ENCODE measurements at regions not wholly inside any gene's neighbourhood (a gene's known extent, or its start where the extent isn't known, plus 50 kb on each side); places are given as distances from the start of the nearest gene placed in this dataset.

GRCh38 chr2:120634533-120634932, 101.1 kb upstream of the GLI2 start:
- no peak overlapping the region for H3K4me3 ChIP-seq (ENCODE audit: control insufficient read depth, low read depth, low read length)
- TF ChIP-seq CTCF (conservative IDR thresholded peaks at IDR 0.05; ENCODE audit: control insufficient read depth, insufficient read depth, low read depth, low read length) = no peak
- DNase-seq (ENCODE audit: low read depth) = no peak

- DNase-seq (ENCODE audit: low read depth) = no peak
- no peak for TF ChIP-seq CTCF (conservative IDR thresholded peaks at IDR 0.05; ENCODE audit: control insufficient read depth, insufficient read depth, low read depth, low read length)
- H3K4me3 ChIP-seq (ENCODE audit: control insufficient read depth, low read depth, low read length) = no peak overlapping the region
Observed at GRCh38 chr2:120635146-120635545, 100.5 kb upstream of the GLI2 start.

- DNase-seq (ENCODE audit: low read depth) = no peak
- H3K4me3 ChIP-seq (ENCODE audit: control insufficient read depth, low read depth, low read length) = no peak overlapping the region
- TF ChIP-seq CTCF (conservative IDR thresholded peaks at IDR 0.05; ENCODE audit: control insufficient read depth, insufficient read depth, low read depth, low read length) = no peak
Observed at GRCh38 chr2:120637847-120638246, 97.8 kb upstream of the GLI2 start.

GRCh38 chr2:120638450-120638849, 97.2 kb upstream of the GLI2 start:
- H3K4me3 ChIP-seq (ENCODE audit: control insufficient read depth, low read depth, low read length) = no peak overlapping the region
- DNase-seq (ENCODE audit: low read depth) = no peak
- TF ChIP-seq CTCF (conservative IDR thresholded peaks at IDR 0.05; ENCODE audit: control insufficient read depth, insufficient read depth, low read depth, low read length) = no peak

GRCh38 chr2:120641366-120641771, 94.3 kb upstream of the GLI2 start:
- TF ChIP-seq CTCF (conservative IDR thresholded peaks at IDR 0.05; ENCODE audit: control insufficient read depth, insufficient read depth, low read depth, low read length) = no peak
- no peak for DNase-seq (ENCODE audit: low read depth)
- H3K4me3 ChIP-seq (ENCODE audit: control insufficient read depth, low read depth, low read length) = no peak overlapping the region

- no peak for TF ChIP-seq CTCF (conservative IDR thresholded peaks at IDR 0.05; ENCODE audit: control insufficient read depth, insufficient read depth, low read depth, low read length)
- H3K4me3 ChIP-seq (ENCODE audit: control insufficient read depth, low read depth, low read length) = no peak overlapping the region
- DNase-seq (ENCODE audit: low read depth) = no peak
Observed at GRCh38 chr2:120642646-120643045, 93.0 kb upstream of the GLI2 start.

GRCh38 chr2:120646994-120647393, 88.7 kb upstream of the GLI2 start:
- TF ChIP-seq CTCF (conservative IDR thresholded peaks at IDR 0.05; ENCODE audit: control insufficient read depth, insufficient read depth, low read depth, low read length) = no peak
- H3K4me3 ChIP-seq (ENCODE audit: control insufficient read depth, low read depth, low read length) = no peak overlapping the region
- DNase-seq (ENCODE audit: low read depth) = no peak
